HCT116 (cell line): ENCODE measurements at regions not wholly inside any gene's neighbourhood (a gene's known extent, or its start where the extent isn't known, plus 50 kb on each side); places are given as distances from the start of the nearest gene placed in this dataset.

ENCODE experiments used
- ATAC-seq: fragments of 200-7000 bp; cut with Tn5 transposase; 2 replicates; pipeline ENCODE4 v1.9.1; 2020; ENCODE audit warnings: mild to moderate bottlenecking, moderate library complexity
- BruUV-seq: library from RNA; stranded (reverse); fragments of 400-500 nt; replicated peaks from 2 replicates; lab custom pipeline; 2021; lab: Mats Ljungman, UMichigan
- CTCF ChIA-PET: fragments of 300-600 bp; sonication (Branson Sonifier 250); formaldehyde crosslinking; loops from one replicate; lab custom pipeline; 2021; ENCODE audit warnings: antibody characterized with exemption; lab: Charles Lee
- POLR2A ChIA-PET: fragments of 300-600, 350-600 bp; sonication (Branson Sonifier 250); formaldehyde crosslinking; loops from one replicate; lab custom pipeline; 2021; ENCODE audit warnings: antibody characterized with exemption; lab: Charles Lee
- RAD21 ChIA-PET, 2 experiments: fragments of 300-600 bp; sonication (Branson Sonifier 250); formaldehyde crosslinking; loops; one replicate each; lab custom pipeline; 2023; ENCODE audit warnings: low total read pairs in 2 of 2; ENCODE audit not compliant: uncharacterized antibody in 2 of 2, unreplicated experiment in 2 of 2, low non-redundant PET in 1 of 2; lab: Charles Lee
- DNase-seq: peaks from one replicate; pipeline ENCODE4 v3.0.0-alpha.2; 2010; ENCODE audit warnings: low read depth, low spot score
- H2AFZ ChIP-seq: fragments of 200-600 bp; shearing (Covaris generic), sonication (generic); 2 replicates; pipeline ENCODE4 v1.6.1; 2017; ENCODE audit warnings: low read depth, mixed run types, mixed read lengths, antibody characterized with exemption, low read length; ENCODE audit not compliant: poor library complexity, severe bottlenecking
- H3K27ac ChIP-seq: 2 replicates; pipeline ENCODE4 v1.5.1; 2012; ENCODE audit warnings: low read depth, low read length
- H3K27me3 ChIP-seq: fragments of 200-600 bp; sonication (generic); 2 replicates; pipeline ENCODE4 v1.6.1; 2016; ENCODE audit warnings: mixed run types, low read length, mixed read lengths; ENCODE audit not compliant: insufficient read depth
- H3K36me3 ChIP-seq, 2 experiments: fragments of 200-500 bp in 1 of 2; fragments of 200-600 bp in 1 of 2; sonication (Bioruptor generic) in 1 of 2; sonication (generic) in 1 of 2; 2 replicates each; pipeline versions ENCODE4 v1.5.1 to v1.6.1; 2014 to 2016; ENCODE audit warnings: low read length in 2 of 2, inconsistent platforms in 1 of 2, mixed read lengths in 1 of 2, mixed run types in 1 of 2; ENCODE audit not compliant: insufficient read depth in 2 of 2, control insufficient read depth in 1 of 2
- H3K4me1 ChIP-seq, 2 experiments: fragments of 200-600 bp in 1 of 2; sonication (generic) in 1 of 2; 2 replicates each; pipeline versions ENCODE4 v1.5.1 to v1.6.1; 2012 to 2017; ENCODE audit warnings: low read length in 2 of 2, inconsistent platforms in 1 of 2, mild to moderate bottlenecking in 1 of 2, mixed read lengths in 1 of 2, mixed run types in 1 of 2, moderate library complexity in 1 of 2; ENCODE audit not compliant: insufficient read depth in 2 of 2, control insufficient read depth in 1 of 2
- H3K4me2 ChIP-seq: fragments of 200-600 bp; sonication (generic); 2 replicates; pipeline ENCODE4 v1.6.1; 2017; ENCODE audit warnings: mixed run types, low read length, mixed read lengths
- H3K4me3 ChIP-seq, 2 experiments: fragments of 200-600 bp in 1 of 2; sonication (generic) in 1 of 2; replicated peaks in 1 of 2; 2 replicates each; pipeline ENCODE4 v1.5.1; 2011 to 2016; ENCODE audit warnings: low read length in 2 of 2, control low read depth in 1 of 2, low read depth in 1 of 2, mild to moderate bottlenecking in 1 of 2, mixed read lengths in 1 of 2, mixed run types in 1 of 2
- H3K79me2 ChIP-seq: fragments of 200-600 bp; sonication (generic); 2 replicates; pipeline ENCODE4 v1.6.1; 2017; ENCODE audit warnings: mild to moderate bottlenecking, mixed run types, low read length, moderate library complexity, mixed read lengths; ENCODE audit not compliant: insufficient read depth
- H3K9ac ChIP-seq: fragments of 200-600 bp; sonication (generic); 2 replicates; pipeline ENCODE4 v1.6.1; 2016; ENCODE audit warnings: low read length, mixed read lengths
- H3K9me2 ChIP-seq: fragments of 200-600 bp; sonication (generic), shearing (Covaris generic); 2 replicates; pipeline ENCODE4 v1.6.1; 2017; ENCODE audit warnings: mixed run types, mild to moderate bottlenecking, moderate library complexity; ENCODE audit not compliant: insufficient read depth
- H3K9me3 ChIP-seq, 2 experiments: fragments of 200-500 bp in 1 of 2; fragments of 200-600 bp in 1 of 2; sonication (Bioruptor generic) in 1 of 2; sonication (generic) in 1 of 2; 2 replicates each; pipeline ENCODE4 v1.6.1; 2014 to 2017; ENCODE audit warnings: low read length in 2 of 2, mixed read lengths in 2 of 2, inconsistent platforms in 1 of 2, low read depth in 1 of 2, mild to moderate bottlenecking in 1 of 2, mixed run types in 1 of 2, moderate library complexity in 1 of 2; ENCODE audit not compliant: control insufficient read depth in 1 of 2, insufficient read depth in 1 of 2
- H4K20me1 ChIP-seq: fragments of 200-600 bp; sonication (generic), shearing (Covaris generic); 2 replicates; pipeline ENCODE4 v1.6.1; 2017; ENCODE audit warnings: mixed run types, mild to moderate bottlenecking, moderate library complexity; ENCODE audit not compliant: insufficient read depth
- CBX3 ChIP-seq: IDR thresholded peaks from 2 replicates; pipeline ENCODE4 v1.6.1; 2012; ENCODE audit warnings: low read depth
- CTCF ChIP-seq, 3 experiments: fragments of 200-600 bp in 1 of 3; sonication (generic) in 1 of 3; IDR thresholded peaks in 2 of 3; conservative IDR thresholded peaks in 1 of 3; 2 replicates each; pipeline ENCODE4 v1.5.1; 2012 to 2017; ENCODE audit warnings: low read depth in 2 of 3, low read length in 2 of 3, antibody characterized with exemption in 1 of 3, borderline replicate concordance in 1 of 3, control low read depth in 1 of 3, mild to moderate bottlenecking in 1 of 3, mixed read lengths in 1 of 3, mixed run types in 1 of 3, moderate library complexity in 1 of 3; ENCODE audit not compliant: insufficient read depth in 1 of 3
- EGR1 ChIP-seq: IDR thresholded peaks from 2 replicates; pipeline ENCODE4 v1.6.1; 2012; ENCODE audit warnings: low read depth
- MAX ChIP-seq: IDR thresholded peaks from 2 replicates; pipeline ENCODE4 v1.6.1; 2012
- POLR2AphosphoS5 ChIP-seq: IDR thresholded peaks from 2 replicates; pipeline ENCODE4 v1.6.1; 2011; ENCODE audit warnings: mild to moderate bottlenecking, low read depth, low read length, moderate library complexity
- RAD21 ChIP-seq: IDR thresholded peaks from 2 replicates; pipeline ENCODE4 v1.6.1; 2012; ENCODE audit warnings: low read depth, mild to moderate bottlenecking
- SIN3A ChIP-seq: IDR thresholded peaks from 2 replicates; pipeline ENCODE4 v1.6.1; 2012; ENCODE audit warnings: low read depth
- SP1 ChIP-seq: IDR thresholded peaks from 2 replicates; pipeline ENCODE4 v1.6.1; 2012; ENCODE audit warnings: low read depth
- SRF ChIP-seq: IDR thresholded peaks from 2 replicates; pipeline ENCODE4 v1.6.1; 2012; ENCODE audit warnings: low read depth
- YY1 ChIP-seq: IDR thresholded peaks from 2 replicates; pipeline ENCODE4 v1.6.1; 2011; ENCODE audit warnings: low read length, low read depth, moderate library complexity, mild to moderate bottlenecking; ENCODE audit not compliant: insufficient replicate concordance; ENCODE audit errors: extremely low read depth
- intact Hi-C: fragments of 100-400 bp; cut with micrococcal nuclease; formaldehyde crosslinking; loops from 2 replicates; pipeline ENCODE4 v1.10.0; 2022

GRCh38 chr20:53870426-53871315 is 199.7 kb downstream of the BCAS1 start:
- no peak for ATAC-seq
- H3K4me1 ChIP-seq = peaks cover 28 to 36% of the 10 kb centered on the region in 2 experiments
- ChIA-PET POLR2A (no interaction called here), RAD21 (no interaction called here), CTCF (interaction anchor here (0.8 to 0.9 kb wide), 4 partner anchors 8 to 291 kb away, joined by 3 to 6 read pairs (median 4); no protein-coding TSS in a partner anchor)
- H3K9ac ChIP-seq = no peak overlapping the region
- H3K36me3 ChIP-seq = no peaks in the 10 kb centered on the region
- no peaks in the 10 kb centered on the region for H3K79me2 ChIP-seq
- H3K9me2 ChIP-seq = no peaks in the 10 kb centered on the region
- no TSS peak for BruUV-seq
- no peak overlapping the region; the same call in 1 of the 2 replicates for H3K27ac ChIP-seq
- no peak overlapping the region for H3K4me3 ChIP-seq
- H3K27me3 ChIP-seq = no peaks in the 10 kb centered on the region
- TF ChIP-seq SIN3A = no peak
- H2AFZ ChIP-seq = peak overlapping the region; percentile 82
- intact Hi-C loops = no loop called here
- H3K4me2 ChIP-seq = no peak overlapping the region
- DNase-seq = no peak
- H3K9me3 ChIP-seq = no peaks in the 10 kb centered on the region
- no peaks in the 10 kb centered on the region for H4K20me1 ChIP-seq

- Histone ChIP-seq H3K36me3 (no peaks in the 10 kb centered on the region), H3K27ac (peak overlapping the region; percentile 57), H3K9me2 (no peaks in the 10 kb centered on the region), H3K4me1 (peaks cover 31 to 42% of the 10 kb centered on the region in 2 experiments), H3K9ac (peak overlapping the region; percentile 24), H3K4me3 (no peak overlapping the region), H4K20me1 (no peaks in the 10 kb centered on the region), H3K27me3 (no peaks in the 10 kb centered on the region), H3K9me3 (no peaks in the 10 kb centered on the region), H2AFZ (peak overlapping the region; percentile 82), H3K79me2 (no peaks in the 10 kb centered on the region), H3K4me2 (peak overlapping the region; percentile 53)
- RAD21 ChIA-PET = no interaction called here
- CTCF ChIA-PET = interaction anchor here (0.8 kb wide), 2 partner anchors 9 to 10 kb away, joined by 3 to 5 read pairs; no protein-coding TSS in a partner anchor
- TF ChIP-seq POLR2AphosphoS5 = 0 out of 2 replicates have a peak, but pooled peaks have one; percentile 28
- no peak for TF ChIP-seq YY1
- peak; percentile 67 to 90 (median 84) for TF ChIP-seq CTCF (IDR thresholded peaks at IDR 0.05 in 2 of 3, conservative IDR thresholded peaks at IDR 0.05 in 1 of 3; ENCODE audit: borderline replicate concordance in 1 of 3, insufficient read depth in 1 of 3, low read depth in 2 of 3, low read length in 2 of 3)
- TF ChIP-seq RAD21 = peak; percentile 90
- TF ChIP-seq CBX3 = peak; percentile 71
- TF ChIP-seq SRF = 0 out of 2 replicates have a peak, but pooled peaks have one; percentile 20
- TF ChIP-seq EGR1 = no peak
- TF ChIP-seq MAX = peak; percentile 48
- TF ChIP-seq SP1 = peak; percentile 31; the same call in 1 of the 2 replicates
- POLR2A ChIA-PET = no interaction called here
- intact Hi-C loops = loop anchor here (1.0 to 5.0 kb wide), 2 partner anchors 277 to 290 kb away; partner anchors contain the start of gene ZNF217
- DNase-seq (peak; percentile 84), ATAC-seq (peak; percentile 95)
- BruUV-seq = no TSS peak
Observed at GRCh38 chr20:53869466-53870258, 200.7 kb downstream of the BCAS1 start.
